CD8-positive, alpha-beta memory T cell (primary cell): ENCODE measurements at regions not wholly inside any gene's neighbourhood (a gene's known extent, or its start where the extent isn't known, plus 50 kb on each side); places are given as distances from the start of the nearest gene placed in this dataset.
"Not testable (repeated sequence)": the region's sequence is repeated elsewhere in the genome, so short reads cannot be mapped to it uniquely, and the experiment has no call there.

Source experiments
- CTCF ChIA-PET: fragments of 350-600 bp; sonication (Branson Sonifier 250); formaldehyde crosslinking; loops from one replicate; lab custom pipeline; 2021; ENCODE audit warnings: antibody characterized with exemption; lab: Charles Lee
- POLR2A ChIA-PET: fragments of 350-600 bp; sonication (Branson Sonifier 250); formaldehyde crosslinking; loops from one replicate; lab custom pipeline; 2021; ENCODE audit warnings: antibody characterized with exemption; lab: Charles Lee
- DNase-seq, 5 donors: peaks; one replicate each; pipeline versions ENCODE4 v3.0.0 to v3.0.0-alpha.2; 2020 to 2022; ENCODE audit warnings: mixed read lengths in 1 of 5
- H3K27ac ChIP-seq: one replicate; pipeline ENCODE4 v1.7.0; 2013; ENCODE audit warnings: low read depth, mild to moderate bottlenecking, low read length, moderate library complexity
- H3K27me3 ChIP-seq: 2 replicates; pipeline ENCODE4 v1.7.0; 2013; ENCODE audit warnings: low read length, mild to moderate bottlenecking; ENCODE audit not compliant: insufficient read depth, poor library complexity, severe bottlenecking
- H3K36me3 ChIP-seq: 2 replicates; pipeline ENCODE4 v1.7.0; 2013; ENCODE audit warnings: mild to moderate bottlenecking, low read length, moderate library complexity; ENCODE audit not compliant: insufficient read depth
- H3K4me1 ChIP-seq: 2 replicates; pipeline ENCODE4 v1.7.0; 2013; ENCODE audit warnings: mild to moderate bottlenecking, low read length, moderate library complexity; ENCODE audit not compliant: insufficient read depth
- H3K4me3 ChIP-seq: 2 replicates; pipeline ENCODE4 v1.7.0; 2013; ENCODE audit warnings: mild to moderate bottlenecking, low read length
- H3K9me3 ChIP-seq: 2 replicates; pipeline ENCODE4 v1.7.0; 2013; ENCODE audit warnings: mild to moderate bottlenecking, low read length
- H3K27ac Mint-ChIP-seq, 8 donors: one replicate each; pipeline ENCODE4 v1.8.0; 2020 to 2021; ENCODE audit warnings: mixed read lengths in 8 of 8, mild to moderate bottlenecking in 6 of 8, inconsistent platforms in 3 of 8, moderate library complexity in 3 of 8
- H3K27me3 Mint-ChIP-seq, 2 donors: one replicate each; pipeline ENCODE4 v1.8.0; 2020 to 2021; ENCODE audit warnings: mixed read lengths in 2 of 2, mild to moderate bottlenecking in 1 of 2, moderate library complexity in 1 of 2
- H3K36me3 Mint-ChIP-seq, 3 donors: one replicate each; pipeline ENCODE4 v1.8.0; 2020 to 2021; ENCODE audit warnings: mixed read lengths in 3 of 3, inconsistent platforms in 1 of 3, mild to moderate bottlenecking in 1 of 3
- H3K4me1 Mint-ChIP-seq, 3 donors: one replicate each; pipeline ENCODE4 v1.8.0; 2020 to 2021; ENCODE audit warnings: mixed read lengths in 3 of 3, inconsistent platforms in 1 of 3, mild to moderate bottlenecking in 1 of 3
- H3K4me3 Mint-ChIP-seq, 7 donors: one replicate each; pipeline ENCODE4 v1.8.0; 2020 to 2021; ENCODE audit warnings: mixed read lengths in 7 of 7, mild to moderate bottlenecking in 6 of 7, moderate library complexity in 4 of 7, inconsistent platforms in 2 of 7
- H3K9me3 Mint-ChIP-seq, 5 donors: one replicate each; pipeline ENCODE4 v1.8.0; 2020 to 2022; ENCODE audit warnings: mixed read lengths in 5 of 5, mild to moderate bottlenecking in 3 of 5, moderate library complexity in 2 of 5, inconsistent platforms in 1 of 5

DNA sequence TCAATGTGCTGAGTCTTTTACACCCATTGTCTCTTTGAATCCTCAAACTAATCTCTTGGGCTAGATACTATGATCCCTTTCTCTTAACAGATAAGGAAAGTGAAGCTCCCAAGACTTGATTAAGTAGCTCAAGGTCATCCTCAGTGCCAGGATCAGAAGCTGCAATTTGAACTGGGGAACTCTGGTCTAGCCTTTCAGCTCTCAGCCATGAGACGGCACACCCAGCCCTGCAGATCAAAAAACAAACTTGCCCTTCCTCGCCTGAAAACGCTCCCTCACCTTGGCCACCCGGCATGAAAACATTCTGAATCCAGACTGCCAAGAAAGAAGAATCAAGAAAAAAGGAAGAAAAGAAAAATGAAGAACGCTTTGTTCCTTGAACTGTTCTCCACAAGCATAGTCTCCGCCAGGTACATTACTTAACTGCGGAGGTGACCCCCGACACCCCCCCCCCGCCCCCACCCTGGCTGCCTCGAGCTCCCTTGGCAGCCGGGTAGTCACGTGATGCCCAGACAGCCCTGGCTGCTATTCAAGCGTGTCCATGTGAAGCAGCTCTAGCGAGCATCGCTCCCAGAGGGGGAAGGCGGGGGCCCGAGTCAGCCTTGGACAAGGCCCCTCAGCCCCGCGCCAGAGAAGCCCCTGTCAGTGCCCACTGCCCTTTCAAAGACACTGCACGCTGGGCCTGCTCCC is 451.2 kb downstream of the MIAT start:
- Histone ChIP-seq H3K27me3 (no peaks in the 10 kb centered on the region), H3K9me3 (no peaks in the 10 kb centered on the region), H3K36me3 (no peaks in the 10 kb centered on the region), H3K4me3 (no peak overlapping the region), H3K4me1 (no peaks in the 10 kb centered on the region), H3K27ac (no peak overlapping the region)
- peaks cover 0 to 7% (median 6%) of the 10 kb centered on the region in 5 donors for H3K9me3 Mint-ChIP-seq
- peaks cover 3 to 5% of the 10 kb centered on the region in 2 donors for H3K27me3 Mint-ChIP-seq
- no peak for DNase-seq
- CTCF ChIA-PET, result interaction anchor here (0.5 kb wide), 1 partner anchor 776 kb away, joined by 3 read pairs; no protein-coding TSS in a partner anchor
- peaks cover 0 to 1% (median 0%) of the 10 kb centered on the region in 3 donors for H3K36me3 Mint-ChIP-seq
- POLR2A ChIA-PET, result no interaction called here
- H3K4me1 Mint-ChIP-seq, result no peaks in the 10 kb centered on the region
- H3K4me3 Mint-ChIP-seq, result no peak overlapping the region
- H3K27ac Mint-ChIP-seq, result no peak overlapping the region

DNA sequence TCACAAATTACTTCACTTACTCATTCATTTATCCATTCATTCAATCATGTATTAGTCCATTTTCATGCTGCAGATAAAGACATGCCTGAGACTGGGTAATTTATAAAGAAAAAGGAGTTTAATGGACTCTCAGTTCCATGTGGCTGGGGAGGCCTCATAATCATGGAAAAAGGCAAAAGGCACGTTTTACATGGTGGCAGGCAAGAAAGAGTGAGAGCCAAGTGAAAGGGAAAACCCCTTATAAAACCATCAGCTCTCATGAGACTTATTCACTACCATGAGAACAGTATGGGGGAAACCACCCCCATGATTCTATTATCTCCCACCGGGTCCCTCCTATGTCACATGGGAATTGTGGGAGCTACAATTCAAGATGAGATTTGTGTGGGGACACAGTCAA is 452.0 kb downstream of the MIAT start:
- H3K27me3 Mint-ChIP-seq, POLR2A ChIA-PET, H3K27ac ChIP-seq, H3K27me3 ChIP-seq, H3K27ac Mint-ChIP-seq, H3K4me3 Mint-ChIP-seq, DNase-seq, H3K4me3 ChIP-seq, CTCF ChIA-PET, H3K9me3 ChIP-seq, H3K36me3 Mint-ChIP-seq, H3K4me1 ChIP-seq, H3K36me3 ChIP-seq, H3K4me1 Mint-ChIP-seq, H3K9me3 Mint-ChIP-seq: not testable (repeated sequence)

DNA sequence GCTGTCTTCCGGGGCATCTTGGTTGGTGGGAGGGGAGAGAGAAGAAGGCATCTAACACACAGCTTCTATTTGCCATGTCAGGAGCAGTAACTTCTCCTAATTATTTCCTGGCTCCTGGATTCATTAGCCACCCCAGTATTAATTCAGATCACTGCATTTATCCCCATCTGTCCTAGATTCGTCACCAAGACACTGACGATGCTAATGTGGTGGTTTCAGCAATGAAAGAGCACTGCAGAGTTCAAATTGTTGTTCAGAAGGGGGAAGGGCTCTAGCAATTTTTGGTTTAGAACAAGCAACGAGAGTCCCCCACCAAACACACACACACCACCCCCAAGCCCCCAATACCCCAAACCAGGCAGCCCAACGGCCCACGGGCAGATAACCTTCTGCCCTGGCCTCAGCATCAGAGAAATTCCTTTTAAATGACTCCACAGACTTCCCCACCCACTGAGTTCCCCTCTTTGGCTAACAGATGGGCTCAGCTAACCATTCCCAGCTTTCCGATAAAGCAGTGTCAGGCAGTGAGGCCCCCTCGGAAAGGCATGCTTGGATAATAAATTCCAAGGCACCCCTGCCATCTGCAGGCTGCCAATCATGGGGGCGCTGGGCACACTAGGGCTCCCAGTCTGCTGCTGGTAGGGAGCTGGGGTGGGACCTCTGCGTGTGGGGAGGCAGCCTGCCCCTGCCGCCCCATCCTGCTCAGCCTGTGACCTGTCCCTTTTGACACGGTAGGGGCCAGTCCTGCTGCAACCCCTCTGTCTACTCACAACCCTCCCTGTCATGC is 453.5 kb downstream of the MIAT start:
- Histone ChIP-seq H3K4me1 (no peaks in the 10 kb centered on the region), H3K27me3 (no peaks in the 10 kb centered on the region), H3K27ac (no peak overlapping the region), H3K9me3 (no peaks in the 10 kb centered on the region), H3K36me3 (no peaks in the 10 kb centered on the region), H3K4me3 (no peak overlapping the region)
- Mint-ChIP-seq H3K9me3 (peaks cover 0 to 7% (median 6%) of the 10 kb centered on the region in 5 donors), H3K27me3 (peaks cover 3 to 4% of the 10 kb centered on the region in 2 donors), H3K4me1 (no peaks in the 10 kb centered on the region), H3K27ac (no peak overlapping the region), H3K4me3 (no peak overlapping the region), H3K36me3 (no peaks in the 10 kb centered on the region)
- DNase-seq, result no peak
- ChIA-PET CTCF (no interaction called here), POLR2A (no interaction called here)

DNA sequence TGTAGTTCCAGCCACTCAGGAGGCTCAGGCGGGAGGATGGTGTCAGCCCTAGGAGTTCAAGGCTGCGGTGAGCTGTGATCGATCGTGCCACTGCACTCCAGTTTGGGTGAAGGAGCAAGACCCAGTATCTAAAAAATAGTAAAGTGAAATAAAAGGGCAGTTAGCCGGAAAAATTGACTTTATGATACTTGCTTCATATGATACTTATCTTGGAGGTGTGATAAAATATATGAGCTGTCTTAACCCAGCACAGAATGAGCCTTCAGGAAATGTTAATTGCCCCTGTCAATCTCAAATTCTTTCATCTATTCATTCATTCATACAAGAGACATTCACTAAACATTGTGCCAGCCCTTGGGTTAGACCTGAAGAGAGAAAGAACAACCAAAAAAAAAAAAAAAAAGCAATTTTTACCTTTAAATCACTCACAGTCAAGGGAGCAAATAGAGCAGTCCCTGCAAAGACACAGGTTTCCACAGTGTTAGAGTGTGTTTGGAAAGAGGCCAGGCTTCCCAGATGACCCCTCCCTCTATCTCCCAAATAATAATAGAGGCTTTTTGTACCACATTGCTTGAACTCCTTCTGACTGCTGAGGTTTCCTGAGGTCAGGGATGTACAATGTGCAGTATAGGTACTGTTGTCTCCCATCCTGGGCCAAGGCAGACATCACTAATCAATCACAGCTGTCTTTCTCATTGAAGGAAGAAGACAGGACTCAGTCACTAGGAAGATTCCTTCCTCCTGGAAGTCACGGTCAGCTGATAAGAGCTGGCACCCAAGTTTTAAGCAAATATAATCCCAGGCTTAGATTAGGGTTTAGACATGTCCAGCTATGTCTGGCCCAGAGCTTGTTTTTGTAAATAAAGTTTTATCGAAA is 454.6 kb downstream of the MIAT start:
- Mint-ChIP-seq H3K4me3 (no peak overlapping the region), H3K4me1 (no peaks in the 10 kb centered on the region), H3K36me3 (no peaks in the 10 kb centered on the region), H3K27ac (no peak overlapping the region), H3K9me3 (peaks cover 0 to 7% (median 6%) of the 10 kb centered on the region in 5 donors), H3K27me3 (peaks cover 3 to 4% of the 10 kb centered on the region in 2 donors)
- Histone ChIP-seq H3K27me3 (no peaks in the 10 kb centered on the region), H3K4me3 (no peak overlapping the region), H3K9me3 (no peaks in the 10 kb centered on the region), H3K36me3 (no peaks in the 10 kb centered on the region), H3K4me1 (no peaks in the 10 kb centered on the region), H3K27ac (no peak overlapping the region)
- ChIA-PET CTCF (no interaction called here), POLR2A (no interaction called here)
- DNase-seq, result no peak

DNA sequence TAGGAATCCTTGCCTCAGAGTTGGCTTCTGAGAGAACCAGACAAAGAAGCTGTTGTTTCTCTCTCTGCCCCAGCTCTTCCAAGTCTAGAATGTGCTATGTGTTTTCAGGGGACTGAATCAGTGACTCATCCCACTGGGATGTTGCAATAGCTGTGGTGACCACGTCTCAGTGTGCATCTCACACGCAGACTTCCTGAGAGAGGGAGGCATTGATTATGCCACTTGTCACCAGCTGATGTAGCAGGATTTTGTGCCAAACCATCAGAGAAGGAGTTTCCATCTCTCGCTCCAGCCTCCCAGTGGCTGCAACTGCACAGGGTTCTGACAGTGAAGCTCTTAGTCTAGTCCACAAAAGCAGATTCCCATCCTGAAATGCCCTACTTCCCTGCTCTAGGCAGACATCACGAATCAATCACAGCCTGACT is 455.8 kb downstream of the MIAT start:
- no peaks in the 10 kb centered on the region for H3K4me1 ChIP-seq
- H3K4me3 ChIP-seq, result no peak overlapping the region
- Mint-ChIP-seq H3K4me3 (no peak overlapping the region), H3K36me3 (no peaks in the 10 kb centered on the region), H3K27me3 (peaks cover 3 to 4% of the 10 kb centered on the region in 2 donors), H3K27ac (no peak overlapping the region), H3K4me1 (no peaks in the 10 kb centered on the region), H3K9me3 (peaks cover 0 to 7% (median 6%) of the 10 kb centered on the region in 5 donors)
- H3K36me3 ChIP-seq, result no peaks in the 10 kb centered on the region
- no peak overlapping the region for H3K27ac ChIP-seq
- H3K27me3 ChIP-seq, result no peaks in the 10 kb centered on the region
- ChIA-PET POLR2A (no interaction called here), CTCF (no interaction called here)
- H3K9me3 ChIP-seq, result no peaks in the 10 kb centered on the region
- no peak for DNase-seq

DNA sequence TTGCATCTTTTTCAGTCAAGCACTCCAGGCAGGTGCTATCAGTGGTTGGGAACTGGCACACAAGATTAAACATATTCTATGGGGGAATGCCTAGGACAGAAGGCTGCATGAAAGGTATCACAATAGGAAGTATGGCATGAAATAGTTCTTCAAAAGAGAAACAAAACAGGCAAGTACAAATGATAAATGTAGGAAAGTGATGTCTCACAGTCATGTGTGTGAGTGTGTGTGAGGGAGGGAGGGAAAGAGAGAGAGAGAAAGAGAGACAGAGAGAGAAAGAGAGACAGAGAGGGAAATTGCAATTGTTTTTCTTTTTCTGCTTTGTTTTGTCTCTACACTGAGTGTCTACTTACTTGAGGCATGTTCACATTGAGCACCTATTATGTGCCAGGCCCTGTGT is 456.3 kb downstream of the MIAT start:
- POLR2A ChIA-PET, result no interaction called here
- no peak overlapping the region for H3K4me3 Mint-ChIP-seq
- Histone ChIP-seq H3K36me3 (no peaks in the 10 kb centered on the region), H3K4me3 (no peak overlapping the region), H3K27ac (no peak overlapping the region), H3K9me3 (no peaks in the 10 kb centered on the region), H3K27me3 (no peaks in the 10 kb centered on the region), H3K4me1 (no peaks in the 10 kb centered on the region)
- peaks cover 0 to 6% (median 5%) of the 10 kb centered on the region in 5 donors for H3K9me3 Mint-ChIP-seq
- H3K27me3 Mint-ChIP-seq, result peaks cover 3 to 4% of the 10 kb centered on the region in 2 donors
- no peak overlapping the region for H3K27ac Mint-ChIP-seq
- no peaks in the 10 kb centered on the region for H3K4me1 Mint-ChIP-seq
- CTCF ChIA-PET, result no interaction called here
- H3K36me3 Mint-ChIP-seq, result no peaks in the 10 kb centered on the region
- DNase-seq, result no peak

DNA sequence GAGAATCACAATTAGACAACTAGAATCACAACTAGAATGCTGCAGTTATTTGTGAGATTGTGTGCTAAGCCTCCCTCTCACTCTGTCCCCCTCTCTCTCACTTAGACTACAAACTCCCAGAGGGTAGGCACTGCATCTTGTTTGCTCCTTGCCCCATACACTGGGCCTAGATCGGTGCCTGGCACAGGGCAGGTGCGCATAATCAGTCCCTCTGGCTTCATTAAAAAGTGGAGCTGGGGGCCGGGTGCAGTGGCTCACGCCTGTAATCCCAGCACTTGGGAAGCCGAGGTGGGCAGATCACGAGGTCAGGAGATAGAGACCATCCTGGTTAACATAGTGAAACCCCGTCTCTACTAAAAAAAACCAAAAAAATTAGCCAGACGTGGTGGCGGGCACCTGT is 456.8 kb downstream of the MIAT start:
- no peaks in the 10 kb centered on the region for H3K4me1 ChIP-seq
- Mint-ChIP-seq H3K4me3 (no peak overlapping the region), H3K36me3 (no peaks in the 10 kb centered on the region), H3K9me3 (peaks cover 0 to 6% (median 3%) of the 10 kb centered on the region in 5 donors), H3K27ac (no peak overlapping the region), H3K4me1 (no peaks in the 10 kb centered on the region), H3K27me3 (peaks cover 3 to 4% of the 10 kb centered on the region in 2 donors)
- no peak overlapping the region for H3K27ac ChIP-seq
- ChIA-PET POLR2A (no interaction called here), CTCF (no interaction called here)
- no peaks in the 10 kb centered on the region for H3K36me3 ChIP-seq
- DNase-seq, result no peak
- no peak overlapping the region for H3K4me3 ChIP-seq
- no peaks in the 10 kb centered on the region for H3K27me3 ChIP-seq
- H3K9me3 ChIP-seq, result no peaks in the 10 kb centered on the region

DNA sequence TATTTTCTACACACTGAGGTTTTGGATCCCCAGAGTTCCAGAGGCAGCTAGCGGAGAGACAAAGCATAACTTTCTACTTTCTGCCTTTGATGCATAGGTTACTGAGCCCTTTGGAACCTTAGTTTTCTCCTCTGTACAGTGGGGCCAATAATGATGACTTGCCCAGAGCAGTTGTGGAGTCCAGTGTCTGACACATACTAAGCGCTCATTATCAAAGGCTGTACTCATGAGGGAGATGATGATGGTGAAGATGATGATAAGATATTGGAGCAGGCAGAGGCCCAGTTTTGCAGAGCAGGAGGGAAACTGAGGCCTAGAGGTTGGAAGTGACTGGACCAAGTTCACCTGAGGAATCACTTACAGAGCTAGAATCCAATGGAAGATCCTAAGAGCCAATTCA is 458.0 kb downstream of the MIAT start:
- POLR2A ChIA-PET, result no interaction called here
- Histone ChIP-seq H3K4me3 (no peak overlapping the region), H3K27me3 (no peaks in the 10 kb centered on the region), H3K9me3 (no peaks in the 10 kb centered on the region), H3K27ac (no peak overlapping the region), H3K4me1 (no peaks in the 10 kb centered on the region), H3K36me3 (no peaks in the 10 kb centered on the region)
- H3K36me3 Mint-ChIP-seq, result no peaks in the 10 kb centered on the region
- CTCF ChIA-PET, result no interaction called here
- no peak overlapping the region for H3K4me3 Mint-ChIP-seq
- DNase-seq, result no peak
- peaks cover 3 to 4% of the 10 kb centered on the region in 2 donors for H3K27me3 Mint-ChIP-seq
- no peak overlapping the region for H3K27ac Mint-ChIP-seq
- no peaks in the 10 kb centered on the region for H3K4me1 Mint-ChIP-seq
- peaks cover 0 to under 1% (median 0%) of the 10 kb centered on the region in 5 donors for H3K9me3 Mint-ChIP-seq
